ENCODE measurements at regions not wholly inside any gene's neighbourhood (a gene's known extent, or its start where the extent isn't known, plus 50 kb on each side); places are given as distances from the start of the nearest gene placed in this dataset.
"Not testable (repeated sequence)": the region's sequence is repeated elsewhere in the genome, so short reads cannot be mapped to it uniquely, and the experiment has no call there.

GRCh38 chr7:36040679-36041078 is 112.4 kb upstream of the EEPD1 start:
- no peak for DNase-seq

- no peak for DNase-seq
Observed at GRCh38 chr7:36044101-36044892, 108.8 kb upstream of the EEPD1 start.

DNA sequence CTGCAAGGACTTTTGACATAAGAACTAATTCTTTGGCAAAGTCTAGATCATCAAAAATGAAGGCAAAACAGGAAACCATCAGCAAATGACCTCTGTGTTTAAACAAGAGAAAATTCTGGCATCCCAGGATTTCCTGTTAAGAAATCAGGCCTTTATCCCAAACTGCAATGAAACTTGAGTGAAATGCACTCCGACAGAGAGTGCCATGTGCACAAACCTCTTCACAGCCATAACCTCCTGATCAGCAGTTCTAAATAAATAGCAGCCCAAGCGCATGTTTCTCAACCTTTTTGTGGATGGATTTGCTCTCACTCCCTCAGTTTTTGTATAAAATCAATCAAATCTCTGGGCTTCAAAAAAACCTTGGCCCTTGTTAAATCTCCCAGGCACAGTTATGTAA is 107.7 kb upstream of the EEPD1 start:
- no peak for DNase-seq

DNA sequence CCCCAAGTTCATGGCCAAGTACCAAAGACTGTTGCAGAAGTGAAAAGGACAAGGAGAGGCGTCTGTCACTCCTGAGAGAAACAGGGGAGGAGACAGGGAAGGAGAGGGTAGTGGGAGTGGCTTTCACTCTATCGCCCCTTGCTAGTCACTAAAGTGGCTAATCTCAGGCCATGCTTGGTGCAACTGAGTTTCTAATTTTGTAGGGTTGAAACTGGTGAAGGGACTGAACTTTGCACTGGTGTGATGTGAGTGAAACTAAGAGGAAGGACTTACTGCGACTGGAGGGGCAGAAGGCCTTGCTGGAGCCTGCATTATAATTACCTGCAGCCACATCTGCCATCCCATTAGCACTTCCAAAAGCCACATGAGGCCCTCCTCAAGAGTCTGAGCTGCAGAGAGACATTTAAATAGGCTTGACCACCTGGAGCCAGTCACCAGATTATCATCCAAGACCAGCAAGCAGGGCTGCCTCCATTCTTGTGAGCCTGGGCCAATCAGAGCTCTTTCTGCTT is 107.2 kb upstream of the EEPD1 start:
- no peak for DNase-seq

DNA sequence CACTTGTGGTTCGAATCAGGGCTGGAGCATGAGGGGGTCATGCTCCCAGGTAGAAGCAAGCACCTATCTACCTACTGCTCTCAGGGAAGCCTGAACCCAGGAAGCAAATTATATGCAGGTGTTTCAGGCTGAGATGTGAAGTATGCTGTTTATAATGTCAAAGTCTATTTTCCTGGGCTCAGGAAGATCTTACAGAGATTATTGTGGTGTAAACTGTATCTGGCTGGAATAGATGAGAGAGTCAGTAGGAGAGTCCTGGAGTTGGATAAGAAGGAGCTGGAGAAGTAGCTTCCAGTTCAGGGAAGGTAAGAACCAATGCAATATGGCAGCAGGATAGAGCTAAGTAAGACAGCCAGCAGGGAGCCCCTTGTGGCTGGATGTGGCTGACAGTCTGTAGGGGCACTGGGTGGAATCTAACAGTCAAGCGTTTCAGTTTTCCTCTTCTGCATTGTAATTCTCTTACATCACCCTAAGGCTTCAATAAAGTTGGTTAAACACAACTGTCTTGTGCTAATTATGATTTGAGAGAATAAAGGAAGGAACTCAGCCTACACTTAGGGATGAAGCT is 105.9 kb upstream of the EEPD1 start:
- DNase-seq = no peak

- no peak for DNase-seq
Observed at GRCh38 chr7:36048141-36048901, 104.7 kb upstream of the EEPD1 start.

GRCh38 chr7:36048902-36049240 is 104.2 kb upstream of the EEPD1 start:
- no peak for DNase-seq

- no peak for DNase-seq
Observed at GRCh38 chr7:36051501-36051900, 101.6 kb upstream of the EEPD1 start.

DNA sequence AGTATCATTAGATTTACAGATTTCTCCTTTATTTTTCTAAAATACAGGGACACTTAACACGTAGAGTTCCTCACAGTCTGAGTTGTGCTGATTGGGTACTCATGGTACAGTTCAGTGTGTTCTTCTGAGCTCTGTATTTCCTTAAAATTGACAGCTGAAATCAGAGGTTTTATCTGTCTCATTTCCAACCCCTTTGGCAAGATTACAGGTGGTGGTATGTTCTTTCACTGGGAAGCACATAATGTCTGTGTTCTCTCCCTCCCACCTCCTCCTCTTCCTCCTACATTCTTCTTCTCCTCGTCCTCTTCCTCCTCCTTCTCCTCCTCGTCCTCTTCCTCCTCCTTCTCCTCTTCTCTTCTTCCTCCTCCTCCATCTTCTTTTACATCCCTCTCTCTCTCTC is 99.5 kb upstream of the EEPD1 start:
- no peak for DNase-seq

DNA sequence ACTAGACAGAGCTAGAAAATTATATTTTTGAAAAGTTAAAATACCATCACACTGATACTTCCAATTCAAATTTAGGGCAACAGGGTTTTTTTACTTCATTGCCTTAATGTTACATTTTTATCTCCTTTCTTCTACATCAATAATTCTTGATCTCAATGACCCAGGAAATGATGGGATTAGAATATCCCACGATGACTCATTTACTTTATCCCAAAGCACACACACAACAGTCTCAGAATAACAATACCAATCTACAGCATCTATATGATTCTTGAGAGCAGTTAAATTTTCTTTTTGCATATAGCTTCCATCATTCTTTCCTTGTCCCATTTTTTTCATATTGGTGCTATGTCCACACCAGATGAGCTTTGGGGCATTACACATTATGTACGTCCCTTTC is 98.4 kb upstream of the EEPD1 start:
- no peak for DNase-seq

DNA sequence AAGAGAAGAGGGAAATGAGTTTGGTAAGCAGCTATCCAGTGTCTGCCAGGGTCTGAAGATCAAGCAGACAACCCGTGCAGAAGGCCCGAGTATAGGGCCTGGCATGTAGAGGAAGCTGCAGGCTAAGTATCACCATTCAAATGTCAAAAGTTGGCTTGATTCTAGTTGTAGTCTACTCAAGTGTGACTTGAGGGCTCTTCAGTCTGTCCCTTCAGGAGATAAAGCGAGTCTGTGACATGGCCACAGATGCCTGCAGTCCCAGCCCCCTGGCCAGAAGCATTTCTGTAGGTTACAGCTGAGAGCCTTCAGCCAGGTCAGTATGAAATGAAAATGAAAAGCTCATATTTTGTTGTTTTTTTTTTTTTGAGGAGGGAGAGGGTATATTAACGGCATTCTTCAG is 97.8 kb upstream of the EEPD1 start:
- no peak for DNase-seq

GRCh38 chr7:36057323-36057722 is 95.7 kb upstream of the EEPD1 start:
- no peak for DNase-seq

GRCh38 chr7:36058020-36058592 is 94.9 kb upstream of the EEPD1 start:
- no peak for DNase-seq

GRCh38 chr7:36060388-36060787 is 92.7 kb upstream of the EEPD1 start:
- DNase-seq = not testable (repeated sequence)

DNA sequence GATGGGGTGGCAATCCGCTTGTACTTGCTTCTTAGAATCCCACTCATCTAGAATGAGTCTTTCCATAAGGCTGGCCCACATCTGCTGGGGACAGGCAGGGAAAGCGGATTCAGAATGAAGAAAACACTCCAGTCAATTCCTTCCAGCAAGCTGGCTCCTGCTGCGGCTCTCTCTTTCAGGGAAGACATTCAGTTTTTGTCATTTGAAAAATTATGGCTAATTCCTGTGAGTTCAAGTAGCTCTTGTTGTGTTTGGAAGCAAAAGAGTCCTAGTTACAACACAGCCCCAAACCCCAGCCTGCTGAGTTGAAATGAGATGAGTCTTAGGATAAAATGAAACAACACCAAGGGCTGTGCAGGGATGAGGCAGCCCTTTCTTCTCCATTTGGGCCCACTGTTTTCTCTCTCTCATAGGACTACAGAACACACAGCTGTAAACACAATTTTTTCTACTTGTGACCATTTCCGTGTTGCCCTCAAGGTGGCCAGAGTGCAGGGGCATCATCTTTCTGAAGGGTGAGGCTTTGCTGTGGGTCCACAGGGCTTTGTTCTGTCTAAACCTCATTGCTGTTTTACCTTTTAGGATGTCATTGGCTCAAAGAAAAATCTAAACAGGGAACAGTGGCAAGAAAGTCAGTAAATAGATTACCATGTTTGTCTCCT is 90.8 kb upstream of the EEPD1 start:
- DNase-seq = no peak

DNA sequence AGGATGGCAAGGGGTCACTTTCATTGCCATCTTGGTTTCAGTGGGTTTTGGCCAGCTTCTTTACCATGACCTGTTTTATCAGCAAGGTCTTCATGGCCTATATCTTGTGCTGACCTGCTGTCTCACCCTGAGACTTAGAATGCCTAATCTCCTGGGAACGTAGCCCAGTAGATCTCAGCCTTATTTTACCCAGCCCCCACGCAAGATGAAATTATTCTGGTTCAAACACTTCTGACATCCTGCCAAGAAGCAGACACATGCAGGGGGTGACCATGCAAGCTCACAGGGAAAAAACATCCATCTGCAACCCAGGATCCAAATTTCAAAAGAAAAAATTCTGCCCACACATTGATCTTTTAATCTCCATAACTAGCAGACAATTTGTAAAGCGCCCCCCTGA is 88.4 kb upstream of the EEPD1 start:
- no peak for DNase-seq

GRCh38 chr7:36065563-36066342 is 87.3 kb upstream of the EEPD1 start:
- not testable (repeated sequence) for DNase-seq

GRCh38 chr7:36066343-36066664 is 86.8 kb upstream of the EEPD1 start:
- no peak for DNase-seq

DNA sequence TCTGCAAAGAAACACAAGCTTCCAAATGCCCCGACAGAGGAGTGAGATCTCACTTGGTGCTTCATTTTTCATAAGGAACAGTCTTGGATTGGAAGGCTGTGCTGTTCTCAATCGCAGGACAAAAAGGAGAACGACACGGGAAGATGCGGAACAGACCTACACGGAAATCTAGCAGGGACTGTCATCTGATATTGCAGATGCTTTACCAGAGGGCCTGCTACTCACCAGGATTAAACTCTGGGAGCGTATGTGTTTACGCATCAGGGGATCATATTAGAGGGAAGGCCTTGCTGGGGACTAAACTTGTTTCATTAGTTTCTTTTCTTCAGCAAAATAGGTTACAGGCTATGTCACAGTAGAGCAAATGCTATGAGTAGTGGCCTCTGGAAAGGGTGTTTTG is 82.8 kb upstream of the EEPD1 start:
- DNase-seq = no peak

- no peak for DNase-seq
Observed at GRCh38 chr7:36071605-36072004, 81.4 kb upstream of the EEPD1 start.

DNA sequence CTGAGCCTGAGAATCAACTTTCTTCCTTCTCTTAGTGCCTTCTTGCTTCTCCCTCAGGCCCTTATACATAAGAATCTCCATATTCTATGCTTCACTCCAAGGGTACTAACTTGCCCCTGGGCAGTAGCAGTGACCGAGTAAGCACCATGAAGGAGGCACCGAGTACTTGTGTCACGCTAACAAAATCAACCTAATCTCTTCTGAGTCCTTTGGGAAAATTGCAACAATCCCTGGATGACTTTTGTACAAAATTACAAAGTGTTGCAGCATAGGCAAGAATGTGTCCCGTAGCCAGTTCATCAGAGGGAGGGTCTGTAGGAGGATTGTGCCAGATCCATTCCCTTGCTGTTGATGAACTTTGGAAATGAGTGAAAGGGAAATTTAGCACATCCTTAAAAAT is 80.4 kb upstream of the EEPD1 start:
- no peak for DNase-seq

GRCh38 chr7:36075561-36075960 is 77.5 kb upstream of the EEPD1 start:
- no peak for DNase-seq

GRCh38 chr7:36076074-36076473 is 77.0 kb upstream of the EEPD1 start:
- DNase-seq = no peak

All from NCI-H187 treated with DMSO at 0.1 percent for 48 hours (cell line).